HCT116 (cell line): ENCODE measurements at regions not wholly inside any gene's neighbourhood (a gene's known extent, or its start where the extent isn't known, plus 50 kb on each side); places are given as distances from the start of the nearest gene placed in this dataset.
A peak's percentile ranks its signal among the peaks of the same experiment; 100 is the strongest.

Experiments
- ATAC-seq: fragments of 200-7000 bp; cut with Tn5 transposase; 2 replicates; pipeline ENCODE4 v1.9.1; 2020; ENCODE audit warnings: mild to moderate bottlenecking, moderate library complexity
- BruUV-seq: library from RNA; stranded (reverse); fragments of 400-500 nt; replicated peaks from 2 replicates; lab custom pipeline; 2021; lab: Mats Ljungman, UMichigan
- CTCF ChIA-PET: fragments of 300-600 bp; sonication (Branson Sonifier 250); formaldehyde crosslinking; loops from one replicate; lab custom pipeline; 2021; ENCODE audit warnings: antibody characterized with exemption; lab: Charles Lee
- POLR2A ChIA-PET: fragments of 300-600, 350-600 bp; sonication (Branson Sonifier 250); formaldehyde crosslinking; loops from one replicate; lab custom pipeline; 2021; ENCODE audit warnings: antibody characterized with exemption; lab: Charles Lee
- RAD21 ChIA-PET, 2 experiments: fragments of 300-600 bp; sonication (Branson Sonifier 250); formaldehyde crosslinking; loops; one replicate each; lab custom pipeline; 2023; ENCODE audit warnings: low total read pairs in 2 of 2; ENCODE audit not compliant: uncharacterized antibody in 2 of 2, unreplicated experiment in 2 of 2, low non-redundant PET in 1 of 2; lab: Charles Lee
- DNase-seq: peaks from one replicate; pipeline ENCODE4 v3.0.0-alpha.2; 2010; ENCODE audit warnings: low read depth, low spot score
- H2AFZ ChIP-seq: fragments of 200-600 bp; shearing (Covaris generic), sonication (generic); 2 replicates; pipeline ENCODE4 v1.6.1; 2017; ENCODE audit warnings: low read depth, mixed run types, mixed read lengths, antibody characterized with exemption, low read length; ENCODE audit not compliant: poor library complexity, severe bottlenecking
- H3K27ac ChIP-seq: 2 replicates; pipeline ENCODE4 v1.5.1; 2012; ENCODE audit warnings: low read depth, low read length
- H3K27me3 ChIP-seq: fragments of 200-600 bp; sonication (generic); 2 replicates; pipeline ENCODE4 v1.6.1; 2016; ENCODE audit warnings: mixed run types, low read length, mixed read lengths; ENCODE audit not compliant: insufficient read depth
- H3K36me3 ChIP-seq, 2 experiments: fragments of 200-500 bp in 1 of 2; fragments of 200-600 bp in 1 of 2; sonication (Bioruptor generic) in 1 of 2; sonication (generic) in 1 of 2; 2 replicates each; pipeline versions ENCODE4 v1.5.1 to v1.6.1; 2014 to 2016; ENCODE audit warnings: low read length in 2 of 2, inconsistent platforms in 1 of 2, mixed read lengths in 1 of 2, mixed run types in 1 of 2; ENCODE audit not compliant: insufficient read depth in 2 of 2, control insufficient read depth in 1 of 2
- H3K4me1 ChIP-seq, 2 experiments: fragments of 200-600 bp in 1 of 2; sonication (generic) in 1 of 2; 2 replicates each; pipeline versions ENCODE4 v1.5.1 to v1.6.1; 2012 to 2017; ENCODE audit warnings: low read length in 2 of 2, inconsistent platforms in 1 of 2, mild to moderate bottlenecking in 1 of 2, mixed read lengths in 1 of 2, mixed run types in 1 of 2, moderate library complexity in 1 of 2; ENCODE audit not compliant: insufficient read depth in 2 of 2, control insufficient read depth in 1 of 2
- H3K4me2 ChIP-seq: fragments of 200-600 bp; sonication (generic); 2 replicates; pipeline ENCODE4 v1.6.1; 2017; ENCODE audit warnings: mixed run types, low read length, mixed read lengths
- H3K4me3 ChIP-seq, 2 experiments: fragments of 200-600 bp in 1 of 2; sonication (generic) in 1 of 2; replicated peaks in 1 of 2; 2 replicates each; pipeline ENCODE4 v1.5.1; 2011 to 2016; ENCODE audit warnings: low read length in 2 of 2, control low read depth in 1 of 2, low read depth in 1 of 2, mild to moderate bottlenecking in 1 of 2, mixed read lengths in 1 of 2, mixed run types in 1 of 2
- H3K79me2 ChIP-seq: fragments of 200-600 bp; sonication (generic); 2 replicates; pipeline ENCODE4 v1.6.1; 2017; ENCODE audit warnings: mild to moderate bottlenecking, mixed run types, low read length, moderate library complexity, mixed read lengths; ENCODE audit not compliant: insufficient read depth
- H3K9ac ChIP-seq: fragments of 200-600 bp; sonication (generic); 2 replicates; pipeline ENCODE4 v1.6.1; 2016; ENCODE audit warnings: low read length, mixed read lengths
- H3K9me2 ChIP-seq: fragments of 200-600 bp; sonication (generic), shearing (Covaris generic); 2 replicates; pipeline ENCODE4 v1.6.1; 2017; ENCODE audit warnings: mixed run types, mild to moderate bottlenecking, moderate library complexity; ENCODE audit not compliant: insufficient read depth
- H3K9me3 ChIP-seq, 2 experiments: fragments of 200-500 bp in 1 of 2; fragments of 200-600 bp in 1 of 2; sonication (Bioruptor generic) in 1 of 2; sonication (generic) in 1 of 2; 2 replicates each; pipeline ENCODE4 v1.6.1; 2014 to 2017; ENCODE audit warnings: low read length in 2 of 2, mixed read lengths in 2 of 2, inconsistent platforms in 1 of 2, low read depth in 1 of 2, mild to moderate bottlenecking in 1 of 2, mixed run types in 1 of 2, moderate library complexity in 1 of 2; ENCODE audit not compliant: control insufficient read depth in 1 of 2, insufficient read depth in 1 of 2
- H4K20me1 ChIP-seq: fragments of 200-600 bp; sonication (generic), shearing (Covaris generic); 2 replicates; pipeline ENCODE4 v1.6.1; 2017; ENCODE audit warnings: mixed run types, mild to moderate bottlenecking, moderate library complexity; ENCODE audit not compliant: insufficient read depth
- CBX3 ChIP-seq: IDR thresholded peaks from 2 replicates; pipeline ENCODE4 v1.6.1; 2012; ENCODE audit warnings: low read depth
- EGR1 ChIP-seq: IDR thresholded peaks from 2 replicates; pipeline ENCODE4 v1.6.1; 2012; ENCODE audit warnings: low read depth
- ELF1 ChIP-seq: IDR thresholded peaks from 2 replicates; pipeline ENCODE4 v1.6.1; 2012; ENCODE audit warnings: low read depth, borderline replicate concordance
- EZH2phosphoT487 ChIP-seq: fragments of 200-600 bp; IDR thresholded peaks from 2 replicates; pipeline ENCODE4 v1.6.1; 2018; ENCODE audit warnings: antibody characterized with exemption, borderline replicate concordance
- FOSL1 ChIP-seq: IDR thresholded peaks from 2 replicates; pipeline ENCODE4 v1.6.1; 2012; ENCODE audit warnings: low read depth
- JUND ChIP-seq: IDR thresholded peaks from 2 replicates; pipeline ENCODE4 v1.6.1; 2012
- MAX ChIP-seq: IDR thresholded peaks from 2 replicates; pipeline ENCODE4 v1.6.1; 2012
- SIN3A ChIP-seq: IDR thresholded peaks from 2 replicates; pipeline ENCODE4 v1.6.1; 2012; ENCODE audit warnings: low read depth
- SP1 ChIP-seq: IDR thresholded peaks from 2 replicates; pipeline ENCODE4 v1.6.1; 2012; ENCODE audit warnings: low read depth
- SRF ChIP-seq: IDR thresholded peaks from 2 replicates; pipeline ENCODE4 v1.6.1; 2012; ENCODE audit warnings: low read depth
- TCF7L2 ChIP-seq: IDR thresholded peaks from 2 replicates; pipeline ENCODE4 v1.7.0; 2011; ENCODE audit warnings: borderline replicate concordance, inconsistent platforms; ENCODE audit not compliant: insufficient read depth, insufficient read length; ENCODE audit errors: extremely low read depth
- intact Hi-C: fragments of 100-400 bp; cut with micrococcal nuclease; formaldehyde crosslinking; loops from 2 replicates; pipeline ENCODE4 v1.10.0; 2022

- peak overlapping the region; percentile 53 for H2AFZ ChIP-seq
- H3K79me2 ChIP-seq: no peaks in the 10 kb centered on the region
- peaks cover 51 to 73% of the 10 kb centered on the region in 2 experiments for H3K4me1 ChIP-seq
- H3K36me3 ChIP-seq: no peaks in the 10 kb centered on the region
- peak overlapping the region; percentile 74 for H3K4me2 ChIP-seq
- TF ChIP-seq SRF (no peak), MAX (peak; percentile 13; the same call in 1 of the 2 replicates), EZH2phosphoT487 (no peak), SP1 (peak; percentile 59; the same call in 1 of the 2 replicates), ELF1 (no peak), TCF7L2 (no peak), CBX3 (0 out of 2 replicates have a peak, but pooled peaks have one; percentile 10), FOSL1 (no peak; the same call in 1 of the 2 replicates), JUND (peak; percentile 49; the same call in 1 of the 2 replicates), SIN3A (no peak), EGR1 (peak; percentile 68)
- CTCF ChIA-PET: no interaction called here
- DNase-seq: peak; percentile 57
- peak overlapping the region; percentile 64 for H3K9ac ChIP-seq
- no peaks in the 10 kb centered on the region for H4K20me1 ChIP-seq
- peak overlapping the region; percentile 59 for H3K27ac ChIP-seq
- BruUV-seq: TSS peak; percentile 48
- intact Hi-C loops: loop anchor here (5.0 kb wide), 1 partner anchor 284 kb away; no protein-coding TSS in a partner anchor
- H3K9me3 ChIP-seq: no peaks in the 10 kb centered on the region
- H3K4me3 ChIP-seq: peak overlapping the region; percentile 11 to 44
- H3K9me2 ChIP-seq: no peaks in the 10 kb centered on the region
- RAD21 ChIA-PET: interaction anchor here in 1 of 2 experiments (0.8 kb wide), 1 partner anchor 25 kb away, joined by 3 read pairs; no protein-coding TSS in a partner anchor
- H3K27me3 ChIP-seq: no peaks in the 10 kb centered on the region
- peak; percentile 86 for ATAC-seq
- POLR2A ChIA-PET: no interaction called here
Observed at GRCh38 chr12:124633365-124634362, 66.3 kb upstream of the NCOR2 start.
